SJCRH30 (cell line): ENCODE measurements at regions not wholly inside any gene's neighbourhood (a gene's known extent, or its start where the extent isn't known, plus 50 kb on each side); places are given as distances from the start of the nearest gene placed in this dataset.

Experiments used
- DNase-seq, 2 experiments: peaks; one replicate each; pipeline ENCODE4 v3.0.0-alpha.2; 2015 to 2020
- H3K27ac ChIP-seq: fragments of 250-450 bp; sonication (Bioruptor Pico); 2 replicates; pipeline ENCODE4 v1.5.1; 2020; ENCODE audit warnings: mild to moderate bottlenecking, moderate library complexity
- H3K27me3 ChIP-seq: fragments of 250-450 bp; sonication (Bioruptor Pico); 2 replicates; pipeline ENCODE4 v1.5.1; 2020; ENCODE audit warnings: mild to moderate bottlenecking, moderate library complexity
- H3K36me3 ChIP-seq: fragments of 250-450 bp; sonication (Bioruptor Pico); 2 replicates; pipeline ENCODE4 v1.5.1; 2020; ENCODE audit warnings: mild to moderate bottlenecking, moderate library complexity
- H3K4me1 ChIP-seq: fragments of 250-450 bp; sonication (Bioruptor Pico); 2 replicates; pipeline ENCODE4 v1.5.1; 2020; ENCODE audit warnings: mild to moderate bottlenecking, moderate library complexity
- H3K4me3 ChIP-seq: fragments of 250-450 bp; sonication (Bioruptor Pico); 2 replicates; pipeline ENCODE4 v1.5.1; 2020; ENCODE audit warnings: mild to moderate bottlenecking, moderate library complexity
- H3K9me3 ChIP-seq: fragments of 250-450 bp; sonication (Bioruptor Pico); replicated peaks from 2 replicates; pipeline ENCODE4 v1.5.1; 2020; ENCODE audit warnings: mild to moderate bottlenecking, moderate library complexity

DNA sequence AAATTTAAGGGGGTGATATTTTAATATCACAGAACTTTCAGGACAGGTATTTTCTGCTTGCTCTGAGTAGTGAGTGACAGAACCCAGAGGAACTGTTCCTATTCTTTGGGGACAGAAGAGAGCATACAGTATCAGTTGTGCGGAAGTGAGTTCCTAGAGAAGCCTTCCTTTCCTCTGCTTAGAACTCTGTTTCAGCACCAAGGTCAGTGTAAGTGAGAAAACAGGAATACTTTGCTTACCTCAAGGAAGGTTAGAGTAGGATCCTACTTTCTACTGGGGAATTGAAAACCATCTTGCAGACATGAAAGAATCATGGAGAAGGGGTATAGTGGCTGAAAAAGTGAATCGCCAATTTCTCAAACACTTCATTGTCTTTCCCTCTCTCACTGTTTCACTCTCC lies 542.4 kb downstream of the SQOR start:
- Histone ChIP-seq H3K4me3 (no peak overlapping the region), H3K36me3 (no peaks in the 10 kb centered on the region), H3K9me3 (no peaks in the 10 kb centered on the region), H3K27me3 (no peaks in the 10 kb centered on the region), H3K27ac (no peak overlapping the region), H3K4me1 (no peaks in the 10 kb centered on the region)
- peak in 1 of 2 experiments; percentile 3 for DNase-seq

DNA sequence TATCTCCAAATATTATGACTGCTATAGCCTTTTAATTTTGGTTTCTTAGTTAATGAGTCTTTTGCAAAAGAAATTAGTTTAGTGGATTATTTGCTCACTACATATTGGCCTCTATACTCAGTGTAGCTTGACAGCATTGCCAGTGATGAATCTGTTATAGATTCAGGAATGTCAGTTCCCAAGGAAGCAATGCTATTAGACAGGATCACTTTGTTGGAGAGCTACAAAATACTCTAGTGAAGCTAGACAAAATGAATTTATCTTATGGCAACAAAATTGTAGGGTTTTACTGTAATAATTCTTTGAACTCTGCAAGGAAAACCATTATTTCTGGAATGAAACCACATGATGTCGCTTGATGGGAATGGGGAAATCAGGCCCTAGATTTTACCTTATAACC lies 543.3 kb downstream of the SQOR start:
- no peaks in the 10 kb centered on the region for H3K36me3 ChIP-seq
- H3K4me3 ChIP-seq: no peak overlapping the region
- DNase-seq: no peak
- H3K9me3 ChIP-seq: no peaks in the 10 kb centered on the region
- H3K27me3 ChIP-seq: no peaks in the 10 kb centered on the region
- no peaks in the 10 kb centered on the region for H3K4me1 ChIP-seq
- no peak overlapping the region for H3K27ac ChIP-seq

DNA sequence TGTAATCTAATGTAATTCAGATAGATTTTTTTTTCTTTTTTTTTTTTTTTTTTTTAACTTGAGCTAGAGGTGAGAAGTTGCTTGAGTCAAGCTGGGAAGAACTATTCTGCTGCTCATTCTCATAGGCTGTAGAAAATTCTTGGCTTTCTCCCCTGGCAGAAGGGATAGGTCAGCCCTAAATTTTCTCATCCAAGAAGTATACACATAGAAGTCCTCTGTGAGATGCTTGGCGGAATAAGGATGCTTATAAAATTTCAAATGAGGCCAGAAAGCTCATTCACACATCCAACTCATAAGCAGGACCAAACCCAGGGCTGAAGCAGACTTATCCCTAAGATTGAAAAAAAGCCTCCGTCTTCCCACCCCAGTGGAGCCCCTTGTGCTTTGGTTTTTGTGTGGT lies 572.5 kb downstream of the SQOR start:
- H3K27ac ChIP-seq: no peak overlapping the region
- no peak for DNase-seq

DNA sequence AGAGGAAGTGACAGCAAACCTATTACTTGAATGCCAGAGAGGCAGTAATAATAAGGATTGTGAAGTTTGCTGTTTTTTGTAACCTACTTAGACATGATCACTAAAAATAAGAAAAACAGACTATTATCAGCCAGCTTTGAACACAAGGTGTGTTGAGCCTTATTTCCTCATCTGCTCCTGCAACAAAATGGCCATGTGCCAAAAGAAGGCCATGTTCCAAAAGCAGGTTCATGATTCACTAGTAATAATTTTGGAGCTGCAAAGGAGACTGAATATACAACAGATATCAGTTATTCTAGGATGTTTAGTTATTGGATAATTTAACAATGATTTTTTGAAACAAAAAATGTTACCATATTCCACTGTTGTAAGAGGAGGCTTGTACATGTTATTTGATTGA lies 578.7 kb downstream of the SQOR start:
- Histone ChIP-seq H3K27ac (no peak overlapping the region), H3K4me3 (no peak overlapping the region), H3K27me3 (no peaks in the 10 kb centered on the region), H3K9me3 (no peaks in the 10 kb centered on the region), H3K36me3 (no peaks in the 10 kb centered on the region), H3K4me1 (no peaks in the 10 kb centered on the region)
- no peak for DNase-seq

More for the DNA sequence above, 572.5 kb downstream of the SQOR start:
- Histone ChIP-seq H3K27me3 (no peaks in the 10 kb centered on the region), H3K4me1 (no peaks in the 10 kb centered on the region), H3K9me3 (no peaks in the 10 kb centered on the region), H3K36me3 (no peaks in the 10 kb centered on the region), H3K4me3 (no peak overlapping the region)

DNA sequence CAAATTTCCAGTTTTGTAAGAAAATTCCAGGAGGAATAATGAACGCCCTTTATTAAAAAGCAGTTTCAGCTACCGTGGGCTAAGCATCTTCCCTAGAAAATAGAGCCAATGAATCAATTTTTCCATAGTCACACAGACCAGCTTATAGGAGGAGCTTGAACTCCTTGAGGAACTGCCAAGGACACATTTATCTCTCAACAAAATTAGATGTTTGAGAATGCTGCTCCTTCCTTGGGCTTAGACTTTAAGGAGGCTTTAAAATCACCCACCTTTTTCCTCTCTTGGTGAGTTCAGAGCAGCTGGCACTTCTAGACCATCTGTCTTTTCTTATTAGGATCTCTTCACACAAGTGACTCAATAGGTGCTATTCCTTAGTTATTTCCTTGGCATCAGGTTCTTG lies 588.0 kb downstream of the SQOR start:
- Histone ChIP-seq H3K27me3 (peaks cover 6% of the 10 kb centered on the region), H3K27ac (no peak overlapping the region), H3K36me3 (no peaks in the 10 kb centered on the region), H3K4me1 (no peaks in the 10 kb centered on the region), H3K9me3 (no peaks in the 10 kb centered on the region; the same call in 1 of the 2 replicates), H3K4me3 (no peak overlapping the region)
- DNase-seq: no peak

DNA sequence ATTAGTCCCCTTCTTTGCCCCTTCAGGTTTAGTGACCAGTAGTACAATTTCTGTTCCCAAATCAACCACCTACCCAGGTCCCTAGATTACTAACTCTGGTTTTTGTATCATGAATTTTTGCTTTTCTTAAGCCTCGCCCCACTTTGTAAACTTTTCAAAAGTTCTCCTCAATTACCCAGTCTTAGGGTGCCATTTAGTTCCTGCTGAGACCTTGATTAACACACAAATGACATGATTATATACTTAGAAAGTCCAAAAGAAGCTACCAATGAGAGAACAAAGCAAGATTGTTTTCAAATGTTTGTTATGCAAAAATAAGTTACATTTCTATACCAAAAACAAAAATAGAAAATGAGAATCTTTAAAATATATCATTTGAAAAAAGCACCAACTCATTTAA lies 594.4 kb downstream of the SQOR start:
- Histone ChIP-seq H3K4me1 (no peaks in the 10 kb centered on the region), H3K36me3 (no peaks in the 10 kb centered on the region), H3K4me3 (no peak overlapping the region), H3K27me3 (peaks cover 8% of the 10 kb centered on the region), H3K9me3 (no peaks in the 10 kb centered on the region; the same call in 1 of the 2 replicates), H3K27ac (no peak overlapping the region)
- DNase-seq: no peak

DNA sequence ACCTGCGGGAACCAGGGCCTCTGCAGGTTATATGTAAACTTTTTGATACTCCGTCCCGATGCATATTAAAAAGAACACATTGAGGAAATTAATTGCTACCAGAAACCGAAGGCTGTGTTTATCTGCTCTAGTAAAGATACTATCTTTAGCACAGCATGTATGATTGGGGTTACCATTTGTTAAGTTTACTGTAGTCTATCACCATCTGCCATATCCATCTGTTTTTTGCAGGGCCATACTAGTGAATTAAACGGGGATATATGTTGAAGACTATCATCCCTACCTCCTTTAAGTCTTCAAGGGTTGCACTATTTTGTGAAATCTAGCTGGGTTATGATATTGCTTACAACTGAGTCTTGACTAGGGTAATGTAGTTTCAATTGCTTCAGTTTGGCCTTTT lies 597.0 kb downstream of the SQOR start:
- Histone ChIP-seq H3K4me3 (no peak overlapping the region), H3K4me1 (no peaks in the 10 kb centered on the region), H3K27me3 (peaks cover 4% of the 10 kb centered on the region), H3K36me3 (no peaks in the 10 kb centered on the region), H3K9me3 (no peaks in the 10 kb centered on the region), H3K27ac (no peak overlapping the region)
- no peak for DNase-seq

DNA sequence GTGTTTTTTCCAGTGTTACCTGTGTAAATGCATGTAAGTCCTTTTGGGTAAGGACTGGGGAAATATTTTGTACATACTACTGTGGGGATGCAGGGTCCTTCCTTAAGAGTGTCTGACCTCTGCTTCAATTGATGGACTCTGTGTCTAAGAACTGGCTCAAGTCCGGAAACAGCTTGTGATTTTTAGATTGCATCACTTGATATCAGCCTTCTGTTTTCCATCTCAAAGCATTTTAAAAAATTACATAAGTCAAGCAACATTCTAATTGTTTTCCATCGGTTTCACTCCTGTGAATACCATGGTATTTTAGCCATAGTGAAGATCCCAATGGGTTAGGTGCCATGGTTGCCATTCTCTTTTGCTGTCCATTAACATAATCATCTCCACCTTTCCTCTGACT lies 597.6 kb downstream of the SQOR start:
- no peak for DNase-seq
- Histone ChIP-seq H3K4me3 (no peak overlapping the region), H3K27ac (no peak overlapping the region), H3K36me3 (no peaks in the 10 kb centered on the region), H3K9me3 (no peaks in the 10 kb centered on the region), H3K27me3 (peaks cover 4% of the 10 kb centered on the region), H3K4me1 (no peaks in the 10 kb centered on the region)

DNA sequence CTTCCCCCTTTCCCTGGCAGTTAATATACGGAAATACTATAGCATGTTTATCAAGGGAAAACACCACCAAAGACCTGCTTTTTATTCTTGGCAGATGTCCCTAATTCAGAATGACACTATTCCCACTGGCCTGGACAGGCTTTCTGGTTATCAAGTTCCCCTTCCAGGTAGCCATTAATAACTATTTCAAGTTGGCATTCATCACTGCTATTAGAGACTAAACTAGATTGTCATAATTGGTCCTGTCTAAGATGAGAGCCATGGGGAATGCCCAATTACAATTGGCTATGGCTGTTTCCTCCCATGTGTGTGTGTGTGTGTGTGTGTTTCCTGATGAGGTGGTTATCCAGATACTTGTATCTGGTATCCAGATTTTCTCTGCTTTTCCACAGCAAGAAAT lies 608.1 kb downstream of the SQOR start:
- no peaks in the 10 kb centered on the region for H3K9me3 ChIP-seq
- H3K36me3 ChIP-seq: no peaks in the 10 kb centered on the region
- DNase-seq: no peak
- H3K4me3 ChIP-seq: no peak overlapping the region
- H3K27me3 ChIP-seq: no peaks in the 10 kb centered on the region
- no peak overlapping the region for H3K27ac ChIP-seq
- no peaks in the 10 kb centered on the region for H3K4me1 ChIP-seq

DNA sequence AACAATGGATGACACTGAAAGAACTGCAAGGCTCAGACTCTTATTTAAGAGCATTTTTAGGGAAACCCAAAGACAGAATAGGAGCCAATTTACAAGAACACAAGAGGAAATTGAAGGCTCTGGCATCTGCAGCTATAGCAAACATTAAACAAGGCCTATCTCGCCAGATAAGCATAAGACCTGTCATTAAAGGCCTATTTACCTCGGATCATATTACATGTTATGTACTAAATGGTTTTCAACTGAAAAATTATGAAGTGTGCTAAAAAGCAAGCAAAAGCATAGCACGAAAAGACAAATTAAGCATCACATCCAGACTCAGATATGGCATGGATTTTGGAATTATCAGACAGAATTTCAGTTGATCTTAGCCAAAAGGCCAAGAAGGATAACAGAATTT lies 617.1 kb downstream of the SQOR start:
- H3K27ac ChIP-seq: no peak overlapping the region
- H3K4me3 ChIP-seq: no peak overlapping the region
- no peaks in the 10 kb centered on the region for H3K9me3 ChIP-seq
- H3K36me3 ChIP-seq: no peaks in the 10 kb centered on the region
- no peaks in the 10 kb centered on the region for H3K4me1 ChIP-seq
- DNase-seq: no peak
- no peaks in the 10 kb centered on the region for H3K27me3 ChIP-seq

DNA sequence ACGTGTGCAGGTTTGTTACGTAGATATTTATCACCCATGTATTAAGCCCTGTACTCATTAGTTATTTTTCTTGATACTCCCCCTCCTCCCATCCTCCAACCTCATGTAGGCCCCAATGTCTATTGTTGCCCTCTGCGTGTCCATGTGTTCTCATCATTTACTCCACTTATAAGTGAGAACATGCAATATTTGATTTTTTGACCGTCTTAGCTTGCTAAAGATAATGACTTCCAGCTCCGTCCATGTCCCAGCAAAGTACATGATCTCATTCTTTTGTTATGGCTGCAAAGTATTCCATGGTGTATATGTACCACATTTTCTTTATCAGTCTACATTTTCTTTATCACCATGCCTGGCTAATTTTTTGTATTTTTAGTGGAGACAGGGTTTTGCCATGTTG lies 623.2 kb downstream of the SQOR start:
- no peak overlapping the region for H3K27ac ChIP-seq
- H3K27me3 ChIP-seq: no peaks in the 10 kb centered on the region
- H3K36me3 ChIP-seq: no peaks in the 10 kb centered on the region
- no peaks in the 10 kb centered on the region for H3K9me3 ChIP-seq
- no peak overlapping the region for H3K4me3 ChIP-seq
- DNase-seq: no peak
- no peaks in the 10 kb centered on the region for H3K4me1 ChIP-seq

DNA sequence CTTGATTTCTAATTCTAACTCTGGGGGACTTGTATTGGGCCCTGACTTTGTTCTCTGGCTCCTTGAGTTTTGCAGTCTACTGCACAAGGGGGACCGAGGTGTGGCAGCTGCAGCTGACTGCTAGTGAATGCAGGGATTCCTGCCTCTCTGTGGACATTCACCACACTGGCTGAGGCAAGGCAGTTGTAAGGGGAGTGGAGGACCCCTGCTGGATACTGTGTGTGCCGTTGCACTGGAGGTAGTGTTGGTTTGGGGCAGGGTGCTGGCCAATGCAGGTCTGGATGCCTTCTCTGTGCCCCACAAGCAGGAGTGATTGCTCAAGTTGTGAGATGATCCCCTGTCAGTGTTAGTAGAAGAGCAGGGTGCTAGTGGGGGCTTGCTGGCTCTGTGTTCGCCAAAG lies 626.1 kb downstream of the SQOR start:
- no peak overlapping the region for H3K27ac ChIP-seq
- H3K4me1 ChIP-seq: no peaks in the 10 kb centered on the region
- no peaks in the 10 kb centered on the region for H3K27me3 ChIP-seq
- no peaks in the 10 kb centered on the region for H3K36me3 ChIP-seq
- peak; percentile 13 to 38 for DNase-seq
- no peaks in the 10 kb centered on the region for H3K9me3 ChIP-seq
- no peak overlapping the region for H3K4me3 ChIP-seq

DNA sequence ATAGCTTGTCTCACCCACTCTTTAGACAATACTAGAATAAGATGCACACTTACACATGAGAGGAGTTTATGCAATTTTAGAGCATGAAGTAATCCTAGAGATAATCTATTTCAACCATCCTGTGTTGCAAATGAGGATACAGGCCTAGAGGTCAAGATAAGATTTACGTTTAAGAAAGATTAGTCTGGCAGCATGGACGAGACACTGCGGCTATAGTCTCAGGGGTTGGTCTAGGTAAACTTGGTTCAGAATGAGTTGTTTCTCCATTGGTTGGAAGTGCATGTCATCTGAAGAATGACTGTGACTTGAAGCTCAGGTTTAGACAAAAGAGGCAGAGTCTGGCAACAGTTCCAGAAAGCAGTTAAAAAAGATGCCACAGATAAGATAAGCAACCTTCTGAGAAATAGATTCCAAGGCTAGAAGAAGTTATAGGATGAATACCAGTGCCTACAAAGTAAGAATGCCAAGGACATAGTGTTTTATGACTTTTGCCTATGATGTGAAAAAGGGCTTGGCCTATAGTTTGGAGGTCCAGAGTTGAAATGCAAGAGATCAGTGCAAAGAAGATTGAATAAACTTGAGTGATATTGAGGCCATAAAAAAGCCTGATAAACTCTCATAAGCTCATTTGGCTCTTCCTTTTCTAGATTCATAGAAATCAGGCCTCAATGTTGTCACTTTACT lies 631.0 kb downstream of the SQOR start:
- no peaks in the 10 kb centered on the region for H3K36me3 ChIP-seq
- no peak overlapping the region for H3K4me3 ChIP-seq

DNA sequence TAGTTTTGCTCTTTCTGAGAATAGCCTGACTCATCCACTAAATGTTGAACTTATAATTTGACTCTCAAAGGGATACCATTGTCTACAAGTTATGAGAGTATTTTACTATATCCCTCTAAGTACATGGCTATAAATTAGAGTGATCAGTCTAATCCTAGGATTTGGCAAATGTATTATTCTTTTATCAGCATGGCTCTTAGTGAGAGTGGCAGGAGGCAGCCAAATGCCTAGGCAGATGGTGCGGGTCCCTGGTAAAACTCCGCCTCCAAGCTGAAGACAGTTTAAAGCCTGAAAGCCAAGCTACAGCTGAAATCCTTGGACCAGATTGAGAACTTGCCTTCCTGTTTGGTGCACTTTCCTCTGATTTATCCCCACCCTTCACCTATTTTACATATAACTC lies 631.8 kb downstream of the SQOR start:
- DNase-seq: no peak
- no peak overlapping the region for H3K4me3 ChIP-seq
- no peaks in the 10 kb centered on the region for H3K9me3 ChIP-seq
- H3K4me1 ChIP-seq: no peaks in the 10 kb centered on the region
- H3K36me3 ChIP-seq: no peaks in the 10 kb centered on the region
- no peak overlapping the region for H3K27ac ChIP-seq
- H3K27me3 ChIP-seq: peaks cover 9% of the 10 kb centered on the region; the same call in 1 of the 2 replicates

More for the DNA sequence above, 631.0 kb downstream of the SQOR start:
- H3K4me1 ChIP-seq: no peaks in the 10 kb centered on the region
- DNase-seq: no peak
- H3K9me3 ChIP-seq: no peaks in the 10 kb centered on the region
- H3K27ac ChIP-seq: no peak overlapping the region
- peaks cover 9% of the 10 kb centered on the region; the same call in 1 of the 2 replicates for H3K27me3 ChIP-seq

DNA sequence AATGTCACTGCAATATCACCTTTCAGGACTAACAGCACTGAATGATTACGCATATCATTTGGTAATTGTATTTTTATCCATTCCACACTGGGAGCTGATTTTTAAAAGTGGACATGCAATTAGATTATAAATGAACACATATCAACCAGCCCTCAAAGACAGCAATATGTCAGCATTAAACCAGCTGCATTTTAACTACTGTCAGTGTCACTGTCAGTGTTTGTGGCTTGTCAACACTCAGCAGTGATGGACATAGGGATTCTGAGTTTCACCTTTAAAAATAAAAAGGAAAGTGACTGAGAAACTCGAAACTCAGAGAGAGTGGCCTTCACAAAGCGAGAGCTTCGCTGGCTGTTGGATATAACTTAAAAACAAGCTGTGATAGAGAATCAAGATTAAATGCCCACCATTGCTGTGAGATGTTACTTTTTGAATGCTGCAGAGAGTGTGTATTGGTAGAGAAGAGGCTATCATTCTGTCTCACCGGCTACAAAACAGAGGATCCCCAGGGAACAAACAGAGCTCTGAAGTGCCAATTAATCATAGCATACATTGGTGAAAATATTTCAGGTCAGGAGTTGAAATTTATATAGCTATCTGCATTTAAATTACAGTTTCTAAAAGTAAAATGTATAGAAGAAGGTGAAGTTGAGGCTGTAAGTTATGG lies 635.8 kb downstream of the SQOR start:
- no peak overlapping the region for H3K27ac ChIP-seq
- no peaks in the 10 kb centered on the region for H3K9me3 ChIP-seq
- H3K27me3 ChIP-seq: peaks cover 9% of the 10 kb centered on the region; the same call in 1 of the 2 replicates
- H3K36me3 ChIP-seq: no peaks in the 10 kb centered on the region
- DNase-seq: no peak
- H3K4me1 ChIP-seq: no peaks in the 10 kb centered on the region
- H3K4me3 ChIP-seq: no peak overlapping the region

DNA sequence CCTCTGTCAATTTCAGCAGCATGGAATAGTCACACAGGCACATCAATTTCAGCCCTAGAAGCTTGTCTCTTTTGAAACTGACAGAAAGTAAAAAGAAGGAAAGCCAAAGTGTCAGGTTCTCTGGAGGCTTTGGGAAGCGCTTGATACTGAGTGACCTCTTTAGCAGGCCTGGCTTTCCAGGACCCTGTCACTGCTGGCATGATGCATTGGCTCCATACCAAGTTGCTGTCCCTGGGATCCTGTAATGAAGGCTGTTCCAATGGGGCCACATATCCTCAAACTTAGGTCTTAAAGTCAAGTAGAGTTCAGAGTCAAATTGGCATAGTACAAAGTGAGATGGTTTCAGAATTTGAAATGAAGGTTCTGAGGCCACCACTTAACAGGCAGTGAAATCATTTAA lies 640.9 kb downstream of the SQOR start:
- H3K9me3 ChIP-seq: no peaks in the 10 kb centered on the region
- H3K4me3 ChIP-seq: no peak overlapping the region
- no peaks in the 10 kb centered on the region for H3K36me3 ChIP-seq
- H3K27ac ChIP-seq: no peak overlapping the region
- DNase-seq: no peak
- no peaks in the 10 kb centered on the region for H3K27me3 ChIP-seq
- H3K4me1 ChIP-seq: no peaks in the 10 kb centered on the region
